NCI-H524 (cell line): ENCODE measurements at regions not wholly inside any gene's neighbourhood (a gene's known extent, or its start where the extent isn't known, plus 50 kb on each side); places are given as distances from the start of the nearest gene placed in this dataset.
A peak's percentile ranks its signal among the peaks of the same experiment; 100 is the strongest.

Experiments
- DNase-seq, 2 experiments: peaks; one replicate each; lab custom pipeline; 2025; lab: John Stamatoyannopoulos, UW

- DNase-seq, result no peak
Measured at GRCh38 chr14:27929797-27930347, 836.7 kb upstream of the FOXG1 start.

- DNase-seq, result no peak
Measured at GRCh38 chr14:27938392-27938791, 828.2 kb upstream of the FOXG1 start.

GRCh38 chr14:27945512-27945911 is 821.1 kb upstream of the FOXG1 start:
- DNase-seq, result no peak

GRCh38 chr14:27958757-27959156 is 807.8 kb upstream of the FOXG1 start:
- no peak for DNase-seq

- peak; percentile 90 to 97 for DNase-seq
Measured at GRCh38 chr14:27995691-27996090, 770.9 kb upstream of the FOXG1 start.

DNA sequence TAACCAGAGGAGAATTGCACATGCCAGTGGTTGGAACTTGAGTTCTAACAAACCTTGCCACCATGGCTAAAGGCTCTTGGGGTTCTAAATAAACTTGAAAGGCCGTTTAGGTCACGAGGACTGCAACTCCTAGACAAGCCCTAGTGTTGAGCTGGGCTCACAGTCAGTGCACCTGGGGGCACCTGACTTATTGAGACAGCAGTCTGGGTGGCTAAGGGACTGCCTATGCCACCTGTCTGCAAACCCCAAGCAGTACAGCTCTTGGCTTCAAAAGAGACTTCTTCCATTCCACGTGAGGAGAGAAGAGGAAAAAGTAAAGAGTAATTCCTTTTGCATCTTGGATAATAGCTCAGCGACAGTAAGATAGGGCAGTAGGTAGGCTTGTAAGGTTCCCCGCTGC is 765.6 kb upstream of the FOXG1 start:
- DNase-seq, result no peak

DNA sequence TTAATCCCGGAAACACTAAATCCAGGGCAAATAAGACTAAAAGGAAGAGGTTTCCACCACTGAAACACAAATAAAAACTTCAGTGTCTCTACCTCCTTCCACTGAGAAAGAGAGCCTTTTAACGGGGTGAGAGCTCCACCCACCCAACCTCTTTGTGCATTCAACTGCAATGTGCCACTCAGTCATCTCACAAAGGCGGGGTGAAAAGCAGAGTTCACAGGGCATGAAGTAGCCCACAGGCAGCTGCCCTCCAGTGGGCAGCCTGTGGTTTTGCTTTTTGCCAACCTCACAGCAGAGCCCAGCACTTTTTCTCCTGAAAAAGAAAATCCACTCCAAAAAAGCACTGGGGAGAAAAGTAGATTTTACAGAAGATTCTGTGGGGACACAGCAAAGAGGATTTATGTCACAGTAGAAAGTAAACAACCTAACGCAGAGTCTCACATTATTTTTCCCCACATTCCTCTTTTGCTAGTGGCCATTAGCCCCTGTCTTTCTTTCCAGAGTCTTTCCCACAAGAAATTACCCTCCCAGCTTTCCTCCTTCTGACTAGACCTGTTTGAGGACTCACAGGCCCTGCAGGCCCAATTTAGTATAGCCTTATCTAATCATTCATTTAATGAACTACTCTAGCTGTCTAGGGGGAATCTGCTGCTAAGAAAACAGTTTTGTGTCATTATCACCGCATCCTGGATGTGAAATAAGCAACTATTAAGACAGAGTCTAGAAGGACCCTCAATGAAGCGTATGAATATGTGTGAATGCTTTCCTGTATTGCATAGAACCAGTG is 753.8 kb upstream of the FOXG1 start:
- no peak for DNase-seq

GRCh38 chr14:28020112-28020511 is 746.5 kb upstream of the FOXG1 start:
- DNase-seq, result no peak

GRCh38 chr14:28023853-28024252 is 742.7 kb upstream of the FOXG1 start:
- no peak for DNase-seq

DNA sequence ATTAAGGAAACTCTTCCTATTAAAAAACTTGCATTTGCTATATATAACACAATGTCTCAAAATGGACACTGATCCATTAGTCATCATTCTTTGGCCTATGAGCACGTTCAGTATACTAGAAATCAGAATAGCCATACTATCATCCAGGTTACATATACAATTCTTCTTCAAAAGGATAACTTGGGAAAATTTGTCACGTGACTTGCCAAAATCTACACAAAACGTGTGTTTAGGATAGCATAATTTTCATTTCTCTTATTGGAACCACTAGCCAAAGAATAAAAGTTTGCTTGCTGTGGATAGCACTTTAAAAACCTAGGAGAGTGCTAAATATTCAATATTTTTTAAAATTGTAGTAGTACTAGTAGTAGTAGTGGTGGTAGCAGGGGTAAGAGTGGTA is 714.3 kb upstream of the FOXG1 start:
- no peak for DNase-seq

DNA sequence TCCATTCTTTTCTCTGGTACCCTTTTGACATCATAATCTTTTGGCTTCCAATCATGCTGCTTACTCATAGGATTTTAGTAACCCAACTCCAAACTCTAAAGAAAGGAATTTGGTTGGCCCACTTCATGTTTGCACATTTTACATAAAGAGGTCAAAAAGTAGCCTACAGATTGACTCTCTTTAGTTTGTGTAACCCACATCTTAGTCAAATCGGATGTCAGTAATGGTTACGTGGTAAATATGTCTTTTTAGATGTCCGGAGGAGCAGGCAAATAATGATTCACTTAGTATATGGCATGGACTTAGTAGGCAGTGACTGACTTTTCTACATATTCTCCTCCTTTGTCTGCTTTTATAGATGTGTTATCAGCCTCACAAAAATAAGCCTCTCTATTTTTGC is 711.6 kb upstream of the FOXG1 start:
- DNase-seq, result no peak

DNA sequence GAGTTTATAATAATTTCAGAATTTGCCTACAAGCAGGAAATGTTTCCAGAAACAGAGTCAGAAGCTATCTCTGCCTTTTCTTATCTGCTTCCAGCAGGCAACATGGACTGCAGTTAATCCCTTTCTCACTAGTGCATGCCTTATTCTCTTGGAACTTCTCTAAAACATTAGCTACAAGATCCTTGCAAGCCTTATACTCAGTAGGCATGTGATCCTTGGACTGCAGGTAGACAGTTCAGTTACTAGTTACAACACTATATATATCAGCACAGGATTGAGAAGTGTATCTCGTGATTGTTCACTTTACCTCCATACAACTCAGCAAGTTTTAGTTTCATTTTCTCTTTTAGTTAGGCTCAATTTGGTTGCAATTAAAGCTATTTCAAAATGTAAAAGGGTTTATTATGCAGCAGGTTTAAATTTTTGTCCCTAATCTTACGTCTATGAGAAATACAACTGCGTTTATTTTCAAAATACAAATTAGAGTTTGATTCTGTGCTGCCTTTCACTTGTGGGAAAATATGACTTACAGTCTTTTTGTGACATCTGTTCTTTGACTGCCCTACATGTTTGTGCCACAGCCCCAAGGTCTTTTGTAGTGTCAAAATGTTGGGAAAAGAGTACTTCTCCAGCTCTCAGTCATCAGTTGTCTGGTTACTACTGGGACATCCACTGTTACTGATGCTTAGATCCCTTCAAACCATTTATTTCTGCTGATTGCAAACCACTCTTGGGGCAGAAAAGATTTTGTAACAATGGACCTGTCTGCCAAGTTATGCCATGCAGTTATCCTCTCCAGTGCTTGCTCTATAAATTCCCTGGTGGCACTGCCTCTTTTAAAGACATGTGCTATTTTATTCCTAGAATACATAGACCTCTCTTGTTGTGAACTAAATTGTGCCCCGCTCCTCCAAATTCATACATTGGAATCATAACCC is 709.0 kb upstream of the FOXG1 start:
- DNase-seq, result peak in 1 of 2 experiments; percentile 9

- no peak for DNase-seq
Measured at GRCh38 chr14:28059254-28059653, 707.3 kb upstream of the FOXG1 start.

GRCh38 chr14:28061006-28061405 is 705.6 kb upstream of the FOXG1 start:
- no peak for DNase-seq

DNA sequence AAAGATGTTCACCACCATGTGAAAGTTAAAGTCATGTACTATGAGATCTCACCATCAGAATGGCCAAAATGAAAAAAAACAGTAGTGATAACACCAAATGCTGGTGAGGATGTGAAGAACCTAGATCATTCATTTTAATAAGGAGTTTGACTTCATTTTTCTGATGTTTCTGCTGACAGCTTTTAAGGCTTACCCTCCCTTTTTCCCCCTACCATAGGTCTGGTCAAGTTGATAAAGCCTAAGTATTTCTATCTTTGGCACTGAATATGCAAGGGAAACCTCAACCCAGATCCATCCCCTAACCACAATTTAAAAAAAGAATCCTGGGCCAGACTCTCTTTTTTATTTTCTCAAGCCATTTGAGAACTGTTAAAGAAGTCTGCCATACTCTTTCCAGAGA is 689.6 kb upstream of the FOXG1 start:
- no peak for DNase-seq

GRCh38 chr14:28083389-28083788 is 683.2 kb upstream of the FOXG1 start:
- DNase-seq, result no peak

GRCh38 chr14:28088125-28088524 is 678.5 kb upstream of the FOXG1 start:
- no peak for DNase-seq

DNA sequence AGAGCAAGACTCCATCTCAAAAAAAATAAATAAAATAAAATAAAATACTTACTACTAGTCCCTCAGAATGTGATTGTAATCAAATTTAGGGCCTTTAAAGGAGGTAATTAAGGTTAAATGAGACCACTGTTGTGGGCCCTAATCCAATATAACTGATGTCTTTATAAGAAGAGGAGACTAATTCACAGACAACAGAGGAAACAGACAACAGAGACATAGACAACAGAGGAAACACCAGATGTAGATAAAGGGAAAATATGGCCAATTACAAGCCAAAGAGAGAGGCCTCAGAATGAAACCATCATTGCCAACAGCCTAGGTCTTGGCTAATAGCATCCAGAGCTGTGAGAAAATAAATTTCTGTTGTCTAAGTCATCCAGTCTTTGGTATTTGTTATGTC is 669.0 kb upstream of the FOXG1 start:
- no peak for DNase-seq

DNA sequence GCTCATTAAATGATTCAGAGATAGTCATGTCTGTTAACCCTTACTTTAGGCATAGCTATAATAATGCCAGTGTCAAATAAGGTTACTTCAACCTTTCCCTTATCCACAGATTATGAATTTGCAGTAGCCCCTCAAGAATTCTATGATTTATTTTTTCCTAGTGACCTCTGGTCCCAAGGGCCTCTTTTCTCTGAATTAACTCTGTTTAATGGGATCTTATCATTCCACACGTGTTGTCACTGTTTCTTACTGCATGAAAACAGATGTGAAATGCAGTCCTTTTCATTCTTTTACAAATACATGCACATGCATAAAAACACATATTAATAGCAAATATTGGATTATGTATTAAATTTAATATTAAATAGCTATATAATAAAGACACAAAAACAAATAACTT is 667.7 kb upstream of the FOXG1 start:
- DNase-seq, result no peak

DNA sequence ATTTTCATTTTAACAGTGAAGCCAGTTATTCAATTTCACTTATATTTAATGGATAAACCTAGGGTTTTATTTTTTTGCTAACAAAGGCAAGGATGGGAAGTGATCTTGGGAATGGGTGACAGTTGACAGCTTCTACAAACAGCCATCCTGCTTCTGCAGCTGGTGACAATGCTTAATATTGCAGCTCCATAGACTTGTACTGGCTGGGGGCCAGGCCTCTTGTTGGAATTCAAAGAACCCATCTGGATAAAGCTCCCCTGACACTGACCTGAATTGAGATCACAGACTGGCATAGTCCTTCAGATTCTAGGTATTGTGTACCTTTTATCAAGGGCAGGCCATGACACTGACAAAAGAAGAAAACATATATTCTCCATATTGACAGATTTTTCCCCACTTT is 664.6 kb upstream of the FOXG1 start:
- peak; percentile 82 to 97 for DNase-seq

- DNase-seq, result no peak
Measured at GRCh38 chr14:28102814-28103213, 663.8 kb upstream of the FOXG1 start.

DNA sequence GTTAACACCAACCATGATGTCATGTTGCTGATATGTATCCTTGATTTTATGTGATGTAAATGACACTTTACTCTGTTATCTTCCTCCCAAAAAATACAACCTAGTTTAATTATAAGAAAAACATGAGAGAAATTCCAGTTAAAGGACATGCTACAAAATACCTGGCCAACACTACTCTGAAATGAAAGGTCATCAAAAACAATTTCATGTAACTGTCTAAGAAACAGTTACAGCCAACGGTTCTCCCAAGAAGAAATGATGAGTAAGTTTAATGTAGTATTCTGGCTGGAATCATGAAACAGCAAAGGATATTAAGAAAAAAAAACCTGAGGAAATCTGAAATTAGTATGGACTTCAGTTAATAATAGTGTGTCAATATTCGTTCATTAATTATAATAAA is 653.3 kb upstream of the FOXG1 start:
- no peak for DNase-seq

- DNase-seq, result peak in 1 of 2 experiments; percentile 53
Measured at GRCh38 chr14:28116716-28117115, 649.9 kb upstream of the FOXG1 start.
